K562 (cell line): ENCODE measurements at regions not wholly inside any gene's neighbourhood (a gene's known extent, or its start where the extent isn't known, plus 50 kb on each side); places are given as distances from the start of the nearest gene placed in this dataset.
A peak's percentile ranks its signal among the peaks of the same experiment; 100 is the strongest.

Experiments
- ATAC-seq: fragments of 200-7000 bp; cut with Tn5 transposase; 3 replicates; pipeline ENCODE4 v1.9.1; 2020; ENCODE audit warnings: moderate library complexity
- BruUV-seq: library from RNA; stranded (reverse); fragments of 400-500 nt; replicated peaks from 2 replicates; lab custom pipeline; 2021; lab: Mats Ljungman, UMichigan
- CTCF ChIA-PET: fragments of 300-600 bp; formaldehyde crosslinking; extraction: SDS; loops from one replicate; lab custom pipeline; 2021; ENCODE audit warnings: low intra/inter-chr PET ratio; lab: Yijun Ruan, JAX
- POLR2A ChIA-PET: fragments of 300-600, 350-650 bp; sonication (Branson Sonifier 250); formaldehyde crosslinking; extraction: SDS; loops from one replicate; lab custom pipeline; 2021; ENCODE audit warnings: antibody characterized with exemption, inconsistent platforms; lab: Yijun Ruan, JAX
- DNase-seq, 4 experiments: peaks; one replicate each; pipeline versions ENCODE4 v3.0.0 to v3.0.0-alpha.2; 2011 to 2018; ENCODE audit warnings: low spot score in 3 of 4, mixed read lengths in 3 of 4; ENCODE audit errors: extremely low read depth in 1 of 4
- FAIRE-seq: peaks from 2 replicates; lab custom pipeline; 2011; peaks lifted over from hg19 to GRCh38; lab: Jason Lieb, UNC
- H2AFZ ChIP-seq: 2 replicates; pipeline ENCODE4 v1.6.0; 2011; ENCODE audit warnings: low read depth, low read length, control low read depth, inconsistent platforms
- H3K27ac ChIP-seq: fragments of 200-600 bp; 3 replicates; pipeline ENCODE4 v1.8.0; 2011; ENCODE audit warnings: low read depth, mild to moderate bottlenecking, control low read depth, inconsistent platforms, low read length, moderate library complexity, mixed read lengths; ENCODE audit errors: extremely low read depth
- H3K27me3 ChIP-seq, 2 experiments: fragments of 300-600 bp in 1 of 2; 2 replicates in 1 of 2; 3 replicates in 1 of 2; pipeline versions ENCODE4 v1.6.0 to v1.8.0; 2011; ENCODE audit warnings: inconsistent platforms in 2 of 2, low read length in 2 of 2, mild to moderate bottlenecking in 1 of 2, mixed read lengths in 1 of 2, moderate library complexity in 1 of 2; ENCODE audit not compliant: control insufficient read depth in 2 of 2, insufficient read depth in 2 of 2
- H3K36me3 ChIP-seq: fragments of 300-600 bp; 3 replicates; pipeline ENCODE4 v1.8.0; 2011; ENCODE audit warnings: mild to moderate bottlenecking, low read length, inconsistent platforms; ENCODE audit not compliant: control insufficient read depth, insufficient read depth
- H3K4me1 ChIP-seq, 2 experiments: fragments of 200-600 bp in 1 of 2; replicated peaks in 1 of 2; 2 replicates in 1 of 2; 3 replicates in 1 of 2; pipeline versions ENCODE4 v1.5.1 to v1.8.0; 2011; ENCODE audit warnings: inconsistent platforms in 2 of 2, low read length in 2 of 2, mild to moderate bottlenecking in 1 of 2, mixed read lengths in 1 of 2, moderate library complexity in 1 of 2; ENCODE audit not compliant: control insufficient read depth in 2 of 2, insufficient read depth in 2 of 2
- H3K4me2 ChIP-seq: 2 replicates; pipeline ENCODE4 v1.6.1; 2011; ENCODE audit warnings: low read length, control low read depth, inconsistent platforms, mixed read lengths; ENCODE audit not compliant: insufficient read depth
- H3K4me3 ChIP-seq: fragments of 200-600 bp; sonication (generic), shearing (Covaris generic); 2 replicates; pipeline ENCODE4 v1.5.1; 2016; ENCODE audit warnings: control low read depth, inconsistent platforms
- H3K79me2 ChIP-seq: fragments of 200-600 bp; 3 replicates; pipeline ENCODE4 v1.8.0; 2011; ENCODE audit warnings: low read length, inconsistent platforms; ENCODE audit not compliant: control insufficient read depth, insufficient read depth
- H3K9ac ChIP-seq, 2 experiments: 2 replicates each; pipeline versions ENCODE4 v1.6.0 to v1.6.1; 2011; ENCODE audit warnings: low read depth in 2 of 2, low read length in 2 of 2, control low read depth in 1 of 2, inconsistent platforms in 1 of 2, mild to moderate bottlenecking in 1 of 2, mixed read lengths in 1 of 2; ENCODE audit not compliant: insufficient read depth in 1 of 2
- H3K9me1 ChIP-seq: one replicate; pipeline ENCODE4 v1.6.0; 2011; ENCODE audit warnings: inconsistent platforms, mild to moderate bottlenecking, low read length, moderate library complexity; ENCODE audit not compliant: control insufficient read depth, insufficient read depth
- H3K9me3 ChIP-seq: replicated peaks from 2 replicates; pipeline ENCODE4 v1.5.1; 2011; ENCODE audit warnings: low read depth, low read length, inconsistent platforms; ENCODE audit not compliant: control insufficient read depth, insufficient read depth
- H4K20me1 ChIP-seq: replicated peaks from 2 replicates; pipeline ENCODE4 v1.6.1; 2011; ENCODE audit warnings: low read length, inconsistent platforms, mixed read lengths; ENCODE audit not compliant: control insufficient read depth, insufficient read depth
- BDP1 ChIP-seq: IDR thresholded peaks from 3 replicates; pipeline ENCODE4 v1.6.1; 2011; ENCODE audit not compliant: insufficient read length, insufficient read depth
- CREB3L1 ChIP-seq: fragments of 450-650 bp; IDR thresholded peaks from 2 replicates; pipeline ENCODE4 v1.6.1; 2014; ENCODE audit warnings: low read depth, mild to moderate bottlenecking, moderate library complexity, borderline replicate concordance
- DPF2 ChIP-seq: fragments of 450-650 bp; IDR thresholded peaks from 2 replicates; pipeline ENCODE4 v1.6.1; 2016
- EWSR1 ChIP-seq: fragments of 450-650 bp; IDR thresholded peaks from 2 replicates; pipeline ENCODE4 v1.6.1; 2018; ENCODE audit warnings: borderline replicate concordance, mild to moderate bottlenecking, low read depth, moderate library complexity; ENCODE audit not compliant: partially characterized antibody
- KLF13 ChIP-seq: fragments of 450-650 bp; IDR thresholded peaks from 2 replicates; pipeline ENCODE4 v1.6.1; 2016; ENCODE audit warnings: missing genetic modification characterization, low read depth, mild to moderate bottlenecking, missing compliant biosample characterization, moderate library complexity, borderline replicate concordance
- PBX2 ChIP-seq, 2 experiments: IDR thresholded peaks in 1 of 2; conservative IDR thresholded peaks in 1 of 2; 2 replicates each; pipeline ENCODE4 v1.6.1; 2016; ENCODE audit warnings: low read depth in 2 of 2, mild to moderate bottlenecking in 1 of 2, missing compliant biosample characterization in 1 of 2, missing genetic modification characterization in 1 of 2, moderate library complexity in 1 of 2
- PKNOX1 ChIP-seq: fragments of 450-650 bp; IDR thresholded peaks from 2 replicates; pipeline ENCODE4 v1.6.1; 2016
- PURB ChIP-seq: sonication (generic); formaldehyde crosslinking; IDR thresholded peaks from 2 replicates; pipeline ENCODE4 v1.9.0; 2021; ENCODE audit warnings: low read depth, mild to moderate bottlenecking, missing genetic modification reagents
- SP1 ChIP-seq: sonication (generic); formaldehyde crosslinking; IDR thresholded peaks from 2 replicates; pipeline ENCODE4 v1.8.1; 2022; ENCODE audit warnings: mild to moderate bottlenecking, missing genetic modification reagents
- THAP12 ChIP-seq: fragments of 250-450 bp; sonication (Bioruptor Pico); IDR thresholded peaks from 2 replicates; pipeline ENCODE4 v1.9.0; 2021; ENCODE audit warnings: mild to moderate bottlenecking, inconsistent platforms
- VEZF1 ChIP-seq: fragments of 200-800 bp; sonication (Bioruptor generic); IDR thresholded peaks from 2 replicates; pipeline ENCODE4 v1.6.1; 2017; ENCODE audit warnings: missing genetic modification characterization, missing compliant biosample characterization
- ZNF184 ChIP-seq: sonication (generic); formaldehyde crosslinking; IDR thresholded peaks from 2 replicates; pipeline ENCODE4 v1.5.0; 2020; ENCODE audit warnings: missing genetic modification reagents
- ZNF324 ChIP-seq: fragments of 250-450 bp; sonication (Bioruptor Pico); IDR thresholded peaks from 2 replicates; pipeline ENCODE4 v1.4.0; 2020; ENCODE audit warnings: mild to moderate bottlenecking
- WGBS: fragments of 100-300 bp; shearing (Covaris generic); methylation state at CpG from one replicate; pipeline ENCODE4 v1.1.6; 2016; ENCODE audit warnings: low coverage, mixed read lengths; ENCODE audit not compliant: insufficient coverage; ENCODE audit errors: missing lambda C conversion rate; 5-methylcytosine and 5-hydroxymethylcytosine counted together
- in situ Hi-C: fragments of 300-500 bp; cut with MboI; formaldehyde crosslinking; loops from 4 replicates; pipeline ENCODE4 v1.15.0; 2018; ENCODE audit warnings: inconsistent platforms, mixed read lengths
- intact Hi-C: fragments of 100-400 bp; cut with micrococcal nuclease; formaldehyde crosslinking; loops from 2 replicates; pipeline ENCODE4 v1.14.2; 2022

GRCh38 chr7:8817448-8818036 lies 384.1 kb downstream of the NXPH1 start:
- Histone ChIP-seq H4K20me1 (no peaks in the 10 kb centered on the region), H3K79me2 (no peaks in the 10 kb centered on the region), H3K27ac (no peak overlapping the region), H2AFZ (no peak overlapping the region), H3K9me3 (no peaks in the 10 kb centered on the region), H3K27me3 (no peaks in the 10 kb centered on the region), H3K4me3 (no peak overlapping the region), H3K4me2 (no peak overlapping the region), H3K9me1 (no peaks in the 10 kb centered on the region), H3K36me3 (no peaks in the 10 kb centered on the region), H3K4me1 (no peaks in the 10 kb centered on the region), H3K9ac (no peak overlapping the region)
- DNase-seq, result peak in 2 of 4 experiments; percentile 5 to 57
- BruUV-seq, result no TSS peak
- intact Hi-C loops (no loop called here), in situ Hi-C loops (no loop called here)
- ChIA-PET POLR2A (no interaction called here), CTCF (no interaction called here)
- no peak for FAIRE-seq
- 0% methylated on average over 3 of the region's 3 CpGs for WGBS
- peak; percentile 69 for ATAC-seq
- no peak for TF ChIP-seq ZNF184 (CRISPR knock-in tag)
- TF ChIP-seq CREB3L1, result no peak
- no peak for TF ChIP-seq KLF13
- no peak for TF ChIP-seq PBX2 (CRISPR knock-in tag; IDR thresholded peaks at IDR 0.05; ENCODE audit: low read depth)
- peak; percentile 83 for TF ChIP-seq PBX2 (tag; conservative IDR thresholded peaks at IDR 0.05; ENCODE audit: low read depth)
- TF ChIP-seq PURB (CRISPR knock-in tag), result no peak
- no peak for TF ChIP-seq BDP1
- TF ChIP-seq EWSR1, result no peak
- TF ChIP-seq VEZF1, result no peak
- TF ChIP-seq THAP12, result no peak
- TF ChIP-seq PKNOX1, result peak; percentile 59
- no peak for TF ChIP-seq ZNF324 (CRISPR knock-in tag)
- TF ChIP-seq DPF2, result peak; percentile 52; the same call in 1 of the 2 replicates
- no peak for TF ChIP-seq SP1 (CRISPR knock-in tag)
